ENCODE measurements at regions not wholly inside any gene's neighbourhood (a gene's known extent, or its start where the extent isn't known, plus 50 kb on each side); places are given as distances from the start of the nearest gene placed in this dataset.

GRCh38 chr10:60487543-60487942, 97.9 kb upstream of the ANK3 start:
- Histone ChIP-seq H3K4me3 (no peak overlapping the region), H3K27ac (no peak overlapping the region), H3K27me3 (no peaks in the 10 kb centered on the region), H3K4me1 (ENCODE audit: insufficient read depth) (no peaks in the 10 kb centered on the region), H3K36me3 (no peaks in the 10 kb centered on the region), H3K9me3 (no peaks in the 10 kb centered on the region)
- DNase-seq = no peak
- TF ChIP-seq, protein P1, sequence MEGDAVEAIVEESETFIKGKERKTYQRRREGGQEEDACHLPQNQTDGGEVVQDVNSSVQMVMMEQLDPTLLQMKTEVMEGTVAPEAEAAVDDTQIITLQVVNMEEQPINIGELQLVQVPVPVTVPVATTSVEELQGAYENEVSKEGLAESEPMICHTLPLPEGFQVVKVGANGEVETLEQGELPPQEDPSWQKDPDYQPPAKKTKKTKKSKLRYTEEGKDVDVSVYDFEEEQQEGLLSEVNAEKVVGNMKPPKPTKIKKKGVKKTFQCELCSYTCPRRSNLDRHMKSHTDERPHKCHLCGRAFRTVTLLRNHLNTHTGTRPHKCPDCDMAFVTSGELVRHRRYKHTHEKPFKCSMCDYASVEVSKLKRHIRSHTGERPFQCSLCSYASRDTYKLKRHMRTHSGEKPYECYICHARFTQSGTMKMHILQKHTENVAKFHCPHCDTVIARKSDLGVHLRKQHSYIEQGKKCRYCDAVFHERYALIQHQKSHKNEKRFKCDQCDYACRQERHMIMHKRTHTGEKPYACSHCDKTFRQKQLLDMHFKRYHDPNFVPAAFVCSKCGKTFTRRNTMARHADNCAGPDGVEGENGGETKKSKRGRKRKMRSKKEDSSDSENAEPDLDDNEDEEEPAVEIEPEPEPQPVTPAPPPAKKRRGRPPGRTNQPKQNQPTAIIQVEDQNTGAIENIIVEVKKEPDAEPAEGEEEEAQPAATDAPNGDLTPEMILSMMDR (IDR thresholded peaks at IDR 0.05) = no peak
- no peak for TF ChIP-seq POLR2A (IDR thresholded peaks at IDR 0.05)
- TF ChIP-seq EP300 (IDR thresholded peaks at IDR 0.05) = no peak
- 93 to 98% (median 93%) methylated on average over 9 of the region's 9 CpGs for WGBS, 3 donors
- intact Hi-C loops (cut with DNase I) = no loop called here

- TF ChIP-seq EP300 (IDR thresholded peaks at IDR 0.05) = no peak
- no peak for TF ChIP-seq POLR2A (IDR thresholded peaks at IDR 0.05)
- TF ChIP-seq, protein P1 (IDR thresholded peaks at IDR 0.05) = no peak
- Histone ChIP-seq H3K4me1 (ENCODE audit: insufficient read depth) (no peaks in the 10 kb centered on the region), H3K9me3 (no peaks in the 10 kb centered on the region), H3K36me3 (no peaks in the 10 kb centered on the region), H3K4me3 (no peak overlapping the region), H3K27ac (no peak overlapping the region), H3K27me3 (no peaks in the 10 kb centered on the region)
- intact Hi-C loops (cut with DNase I) = no loop called here
- WGBS, 3 donors = 95 to 97% (median 96%) methylated on average over 5 of the region's 5 CpGs
- no peak for DNase-seq
Observed at GRCh38 chr10:60485025-60485424, 95.3 kb upstream of the ANK3 start.

DNA sequence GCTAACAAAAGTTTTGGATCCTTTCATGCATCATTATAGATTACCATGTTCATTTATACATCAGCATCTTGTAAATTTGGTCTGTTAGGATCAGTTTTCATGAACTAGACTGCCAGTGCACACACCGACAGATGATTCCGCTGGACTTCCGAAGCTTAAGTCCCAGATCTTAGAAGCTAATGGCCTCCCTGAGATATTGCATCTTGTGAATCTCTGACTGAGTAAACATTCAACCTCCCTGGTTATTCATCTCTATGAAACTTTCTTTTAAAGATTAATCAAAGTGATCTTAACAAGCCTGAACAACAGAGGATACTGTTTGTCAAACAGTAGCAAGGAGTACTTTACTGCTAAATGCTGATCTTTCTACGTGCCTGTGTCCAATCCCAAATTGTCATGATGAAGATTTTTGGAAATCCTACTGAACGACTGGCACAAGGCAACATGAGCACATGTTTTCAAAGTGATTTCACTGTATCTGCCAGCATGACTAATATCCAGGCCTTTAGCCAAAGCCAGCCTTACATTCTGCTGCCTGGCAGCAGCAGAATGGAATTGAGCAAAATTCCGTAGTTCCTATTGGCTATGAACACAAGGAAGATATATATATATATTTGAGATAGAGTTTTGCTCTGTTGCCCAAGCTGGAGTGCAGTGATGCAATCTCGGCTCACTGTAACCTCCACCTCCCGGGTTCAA, 91.3 kb upstream of the ANK3 start:
- H3K27me3 ChIP-seq = no peaks in the 10 kb centered on the region
- H3K4me3 ChIP-seq = no peak overlapping the region
- no peak overlapping the region for H3K27ac ChIP-seq
- H3K9me3 ChIP-seq = no peaks in the 10 kb centered on the region
- H3K4me1 ChIP-seq (ENCODE audit: insufficient read depth) = no peaks in the 10 kb centered on the region
- intact Hi-C loops (cut with DNase I) = no loop called here
- no peaks in the 10 kb centered on the region for H3K36me3 ChIP-seq
- TF ChIP-seq EP300 (IDR thresholded peaks at IDR 0.05) = no peak
- TF ChIP-seq, protein P1 (IDR thresholded peaks at IDR 0.05) = no peak
- no peak for TF ChIP-seq POLR2A (IDR thresholded peaks at IDR 0.05)
- DNase-seq = no peak
- WGBS, 3 donors = 77 to 78% (median 78%) methylated on average over 8 of the region's 8 CpGs

DNA sequence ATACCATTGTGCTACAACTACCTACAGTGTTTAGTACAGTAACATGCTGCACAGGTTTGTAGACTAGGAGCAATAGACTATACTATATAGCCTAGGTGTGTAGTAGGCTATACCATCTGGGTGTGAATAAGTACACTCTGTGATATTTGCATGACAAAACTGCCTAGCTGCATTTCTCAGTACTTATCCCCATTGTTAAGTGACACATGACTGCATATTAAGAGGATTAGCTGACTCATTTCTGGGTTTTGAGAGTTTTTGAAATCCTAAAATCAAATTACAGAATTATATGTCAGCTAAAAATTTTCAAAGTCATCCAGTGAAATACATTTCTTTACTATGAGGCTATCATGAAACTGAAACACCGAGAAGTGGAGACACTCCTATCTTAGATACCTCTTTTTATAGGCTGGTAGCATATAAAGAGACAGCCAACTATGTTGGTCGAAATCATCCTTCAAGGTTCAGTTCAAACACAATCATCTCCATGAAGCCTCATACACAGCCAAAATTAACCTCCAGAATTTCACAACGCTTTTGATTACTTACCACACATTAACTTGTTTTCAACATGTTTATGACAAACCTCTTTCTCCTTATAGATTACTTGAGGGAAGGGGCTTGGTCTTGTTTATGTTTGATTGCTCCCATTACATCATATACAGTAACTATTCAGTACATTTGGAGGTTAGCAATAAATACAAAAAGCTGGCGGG, 89.8 kb upstream of the ANK3 start:
- intact Hi-C loops (cut with DNase I) = no loop called here
- Histone ChIP-seq H3K27ac (no peak overlapping the region), H3K36me3 (no peaks in the 10 kb centered on the region), H3K4me1 (ENCODE audit: insufficient read depth) (no peaks in the 10 kb centered on the region), H3K27me3 (no peaks in the 10 kb centered on the region), H3K9me3 (no peaks in the 10 kb centered on the region), H3K4me3 (no peak overlapping the region)
- DNase-seq = no peak
- 93 to 95% (median 94%) methylated on average over 4 of the region's 4 CpGs for WGBS, 3 donors
- TF ChIP-seq, protein P1 (IDR thresholded peaks at IDR 0.05) = no peak
- TF ChIP-seq EP300 (IDR thresholded peaks at IDR 0.05) = no peak
- TF ChIP-seq POLR2A (IDR thresholded peaks at IDR 0.05) = no peak

All from ovary (tissue), 7 donors.